DND-41 (cell line): ENCODE measurements at regions not wholly inside any gene's neighbourhood (a gene's known extent, or its start where the extent isn't known, plus 50 kb on each side); places are given as distances from the start of the nearest gene placed in this dataset.
"Not testable (repeated sequence)": the region's sequence is repeated elsewhere in the genome, so short reads cannot be mapped to it uniquely, and the experiment has no call there.

Experiments
- ATAC-seq: fragments of 200-7000 bp; cut with Tn5 transposase; 3 replicates; pipeline ENCODE4 v1.9.1; 2021; ENCODE audit warnings: low read depth; ENCODE audit not compliant: insufficient read depth
- DNase-seq: peaks from one replicate; pipeline ENCODE4 v3.0.0-alpha.2; 2020
- H2AFZ ChIP-seq: 2 replicates; pipeline ENCODE4 v1.6.0; 2012; ENCODE audit warnings: low read depth, low read length
- H3K27ac ChIP-seq: 2 replicates; pipeline ENCODE4 v1.5.1; 2012; ENCODE audit warnings: low read length, inconsistent platforms
- H3K27me3 ChIP-seq: fragments of 200-600 bp; sonication (generic); 2 replicates; pipeline ENCODE4 v1.6.0; 2012; ENCODE audit warnings: low read length, mild to moderate bottlenecking, inconsistent platforms; ENCODE audit not compliant: insufficient read depth, poor library complexity
- H3K36me3 ChIP-seq: 2 replicates; pipeline ENCODE4 v1.5.1; 2012; ENCODE audit warnings: low read length, inconsistent platforms; ENCODE audit not compliant: insufficient read depth
- H3K4me1 ChIP-seq: 2 replicates; pipeline ENCODE4 v1.5.1; 2012; ENCODE audit warnings: mild to moderate bottlenecking, low read length; ENCODE audit not compliant: insufficient read depth
- H3K4me2 ChIP-seq: 2 replicates; pipeline ENCODE4 v1.6.0; 2012; ENCODE audit warnings: mild to moderate bottlenecking, moderate library complexity, low read length, inconsistent platforms; ENCODE audit not compliant: insufficient read depth
- H3K4me3 ChIP-seq, 2 experiments: fragments of 200-600 bp in 1 of 2; shearing (Covaris generic) in 1 of 2; 2 replicates each; pipeline ENCODE4 v1.5.1; 2012 to 2016; ENCODE audit warnings: inconsistent platforms in 2 of 2, low read length in 2 of 2, mild to moderate bottlenecking in 2 of 2, low read depth in 1 of 2, moderate library complexity in 1 of 2
- H3K79me2 ChIP-seq: 2 replicates; pipeline ENCODE4 v1.6.0; 2012; ENCODE audit warnings: low read length, inconsistent platforms; ENCODE audit not compliant: insufficient read depth
- H3K9ac ChIP-seq: 2 replicates; pipeline ENCODE4 v1.6.0; 2012; ENCODE audit warnings: low read depth, mild to moderate bottlenecking, inconsistent platforms, low read length, moderate library complexity
- H3K9me3 ChIP-seq: 2 replicates; pipeline ENCODE4 v1.5.1; 2012; ENCODE audit warnings: low read length, moderate library complexity, mild to moderate bottlenecking, inconsistent platforms; ENCODE audit not compliant: insufficient read depth, severe bottlenecking
- H4K20me1 ChIP-seq: 2 replicates; pipeline ENCODE4 v1.6.0; 2012; ENCODE audit warnings: low read length; ENCODE audit not compliant: insufficient read depth
- CTCF ChIP-seq: IDR thresholded peaks from 2 replicates; pipeline ENCODE4 v1.5.1; 2012; ENCODE audit warnings: borderline replicate concordance, low read length, moderate library complexity, mild to moderate bottlenecking; ENCODE audit not compliant: poor library complexity, severe bottlenecking; ENCODE audit errors: extremely low read depth
- EZH2 ChIP-seq: IDR thresholded peaks from 3 replicates; pipeline ENCODE4 v1.6.1; 2012; ENCODE audit warnings: borderline replicate concordance, low read depth, mild to moderate bottlenecking, moderate library complexity, low read length, inconsistent platforms; ENCODE audit not compliant: severe bottlenecking

GRCh38 chr16:52346709-52347108 is 200.2 kb downstream of the TOX3 start:
- ATAC-seq (no peak), DNase-seq (no peak)
- no peaks in the 10 kb centered on the region for H3K79me2 ChIP-seq
- H2AFZ ChIP-seq = no peak overlapping the region
- no peaks in the 10 kb centered on the region for H3K9me3 ChIP-seq
- H3K27ac ChIP-seq = no peak overlapping the region
- no peak overlapping the region for H3K4me3 ChIP-seq
- no peak overlapping the region for H3K4me2 ChIP-seq
- no peaks in the 10 kb centered on the region for H3K27me3 ChIP-seq
- H3K4me1 ChIP-seq = no peaks in the 10 kb centered on the region
- no peak overlapping the region for H3K9ac ChIP-seq
- H4K20me1 ChIP-seq = no peaks in the 10 kb centered on the region
- H3K36me3 ChIP-seq = no peaks in the 10 kb centered on the region
- no peak for TF ChIP-seq EZH2
- no peak for TF ChIP-seq CTCF

DNA sequence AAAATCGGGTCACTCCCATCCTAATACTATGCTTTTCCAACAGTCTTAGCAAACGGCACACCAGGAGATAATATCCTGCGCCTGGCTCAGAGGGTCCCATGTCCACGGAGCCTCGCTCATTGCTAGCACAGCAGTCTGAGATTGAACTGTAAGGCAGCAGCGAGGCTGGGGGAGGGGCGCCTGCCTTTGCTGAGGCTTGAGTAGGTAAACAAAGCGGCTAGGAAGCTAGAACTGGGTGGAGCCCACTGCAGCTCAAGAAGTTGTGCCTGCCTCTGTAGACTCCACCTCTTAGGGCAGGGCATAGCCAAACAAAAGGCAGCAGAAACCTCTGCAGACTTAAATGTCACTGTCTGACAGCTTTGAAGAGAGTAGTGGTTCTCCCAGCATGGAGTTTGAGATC is 213.3 kb downstream of the TOX3 start:
- not testable (repeated sequence) for H3K27ac ChIP-seq, DNase-seq, H3K9ac ChIP-seq, H4K20me1 ChIP-seq, H3K4me1 ChIP-seq, H3K79me2 ChIP-seq, H3K9me3 ChIP-seq, ATAC-seq, H3K36me3 ChIP-seq, H3K4me3 ChIP-seq, H2AFZ ChIP-seq, H3K27me3 ChIP-seq, H3K4me2 ChIP-seq

GRCh38 chr16:52320930-52321439 is 226.0 kb downstream of the TOX3 start:
- H3K9me3 ChIP-seq = no peaks in the 10 kb centered on the region
- H3K79me2 ChIP-seq = no peaks in the 10 kb centered on the region
- H3K36me3 ChIP-seq = no peaks in the 10 kb centered on the region
- TF ChIP-seq CTCF (no peak), EZH2 (no peak)
- H3K9ac ChIP-seq = no peak overlapping the region
- no peak overlapping the region for H3K4me3 ChIP-seq
- ATAC-seq (no peak), DNase-seq (no peak)
- no peaks in the 10 kb centered on the region for H3K27me3 ChIP-seq
- H2AFZ ChIP-seq = no peak overlapping the region
- H3K4me2 ChIP-seq = no peak overlapping the region
- H4K20me1 ChIP-seq = no peaks in the 10 kb centered on the region
- no peak overlapping the region for H3K27ac ChIP-seq
- no peaks in the 10 kb centered on the region for H3K4me1 ChIP-seq

- ATAC-seq (no peak), DNase-seq (no peak)
- H2AFZ ChIP-seq = no peak overlapping the region
- H3K4me2 ChIP-seq = no peak overlapping the region
- no peak overlapping the region for H3K4me3 ChIP-seq
- H3K9me3 ChIP-seq = no peaks in the 10 kb centered on the region
- H3K36me3 ChIP-seq = no peaks in the 10 kb centered on the region
- no peaks in the 10 kb centered on the region for H3K4me1 ChIP-seq
- TF ChIP-seq CTCF (no peak), EZH2 (no peak)
- H3K27ac ChIP-seq = no peak overlapping the region
- no peaks in the 10 kb centered on the region for H3K27me3 ChIP-seq
- H3K79me2 ChIP-seq = no peaks in the 10 kb centered on the region
- no peak overlapping the region for H3K9ac ChIP-seq
- H4K20me1 ChIP-seq = no peaks in the 10 kb centered on the region
Measured at GRCh38 chr16:52318302-52319009, 228.5 kb downstream of the TOX3 start.
